ENCODE measurements at regions not wholly inside any gene's neighbourhood (a gene's known extent, or its start where the extent isn't known, plus 50 kb on each side); places are given as distances from the start of the nearest gene placed in this dataset.

DNA sequence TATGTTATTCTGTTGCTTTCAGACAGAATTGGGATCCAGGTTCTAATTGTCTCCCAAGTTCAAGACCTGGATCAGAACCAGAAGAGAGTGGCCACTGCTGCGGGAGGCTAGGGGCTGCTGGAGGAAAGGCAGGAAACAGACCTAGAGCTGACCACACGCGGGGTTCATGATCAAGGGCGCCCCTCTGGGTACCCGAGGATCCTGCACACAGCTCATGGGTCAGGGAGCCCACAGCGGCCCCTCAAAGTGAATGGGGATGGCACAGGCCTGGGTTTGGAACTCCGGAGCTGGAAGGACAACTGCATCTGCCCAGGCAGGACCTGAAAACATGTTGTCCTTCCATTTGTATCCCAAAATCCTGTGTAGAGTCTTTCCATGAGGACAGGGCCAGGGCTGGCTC, 107.0 kb downstream of the RMI2 start:
- TF ChIP-seq CTCF (IDR thresholded peaks at IDR 0.05): no peak
- no peak for TF ChIP-seq POLR2A (IDR thresholded peaks at IDR 0.05)

Measured in uterus (tissue), 2 donors.